ENCODE measurements at regions not wholly inside any gene's neighbourhood (a gene's known extent, or its start where the extent isn't known, plus 50 kb on each side); places are given as distances from the start of the nearest gene placed in this dataset.
"Not testable (repeated sequence)": the region's sequence is repeated elsewhere in the genome, so short reads cannot be mapped to it uniquely, and the experiment has no call there.

- DNase-seq (ENCODE audit: low read depth, low spot score) = no peak
These were observed 250.9 kb downstream of the C12orf75 start for GRCh38 chr12:105581420-105581819.

GRCh38 chr12:105585107-105585506 lies 254.6 kb downstream of the C12orf75 start:
- DNase-seq (ENCODE audit: low read depth, low spot score) = no peak

- no peak for DNase-seq (ENCODE audit: low read depth, low spot score)
These were observed 256.7 kb downstream of the C12orf75 start for GRCh38 chr12:105587237-105587636.

- DNase-seq (ENCODE audit: low read depth, low spot score) = no peak
These were observed 257.6 kb downstream of the C12orf75 start for GRCh38 chr12:105588106-105588505.

DNA sequence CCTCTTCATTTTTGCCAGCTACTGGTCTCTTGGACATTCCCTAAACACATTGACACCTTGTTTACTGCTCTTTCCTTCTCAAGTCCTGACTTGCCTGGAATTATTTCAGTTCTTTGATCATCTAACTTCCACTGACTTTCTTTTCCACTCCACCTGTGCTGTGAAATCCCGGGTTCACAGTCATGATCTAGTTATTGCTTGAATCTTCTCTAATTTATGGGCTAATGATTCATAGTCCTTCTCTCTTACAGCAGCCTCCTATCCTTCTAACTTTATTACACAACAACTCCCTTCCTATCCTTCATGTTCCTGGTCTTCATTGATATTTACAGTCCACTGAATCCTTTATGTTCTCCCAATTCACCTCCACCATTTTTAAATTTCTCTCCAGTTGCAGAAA lies 260.1 kb downstream of the C12orf75 start:
- DNase-seq (ENCODE audit: low read depth, low spot score) = no peak

- DNase-seq (ENCODE audit: low read depth, low spot score) = no peak
These were observed 264.9 kb downstream of the C12orf75 start for GRCh38 chr12:105595440-105595839.

- DNase-seq (ENCODE audit: low read depth, low spot score) = no peak
These were observed 266.2 kb downstream of the C12orf75 start for GRCh38 chr12:105596731-105597130.

- DNase-seq (ENCODE audit: low read depth, low spot score) = no peak
These were observed 267.5 kb downstream of the C12orf75 start for GRCh38 chr12:105598031-105598430.

GRCh38 chr12:105600911-105601545 lies 270.5 kb downstream of the C12orf75 start:
- DNase-seq (ENCODE audit: low read depth, low spot score) = no peak

DNA sequence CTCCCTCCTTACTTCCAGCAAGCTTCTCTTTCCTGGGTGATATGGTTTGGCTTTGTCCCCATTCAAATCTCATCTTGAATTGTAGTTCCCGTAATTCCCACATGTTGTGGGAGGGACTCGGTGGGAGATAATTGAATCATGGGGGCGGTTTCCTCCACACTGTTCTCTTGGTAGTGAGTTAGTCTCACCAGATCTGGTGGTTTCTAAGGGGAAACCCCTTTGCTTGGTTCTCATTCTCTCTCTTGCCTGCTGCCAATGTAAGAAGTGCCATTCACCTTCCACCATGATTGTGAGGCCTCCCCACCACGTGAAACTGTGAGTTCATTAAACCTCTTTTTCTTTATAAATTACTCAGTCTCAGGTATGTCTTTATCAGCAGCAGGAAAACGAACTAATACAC lies 271.8 kb downstream of the C12orf75 start:
- not testable (repeated sequence) for DNase-seq (ENCODE audit: low read depth, low spot score)

DNA sequence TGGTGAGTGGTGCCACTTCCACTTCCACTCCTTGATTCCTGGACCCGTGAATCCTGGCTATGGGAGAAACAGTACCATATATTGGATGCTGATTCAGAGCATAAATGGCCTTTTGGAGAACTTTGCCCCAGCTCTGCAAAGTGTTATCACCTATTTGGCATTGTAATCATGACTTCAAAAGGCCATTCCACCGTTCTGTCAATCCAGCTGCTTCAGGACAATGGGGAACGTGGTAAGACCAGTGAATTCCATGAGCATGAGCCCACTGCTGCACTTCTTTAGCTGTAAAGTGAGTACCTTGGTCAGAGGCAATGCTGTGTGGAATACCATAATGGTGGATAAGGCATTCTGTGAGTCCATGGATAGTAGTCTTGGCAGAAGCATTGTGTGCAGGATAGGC lies 273.8 kb downstream of the C12orf75 start:
- not testable (repeated sequence) for DNase-seq (ENCODE audit: low read depth, low spot score)

DNA sequence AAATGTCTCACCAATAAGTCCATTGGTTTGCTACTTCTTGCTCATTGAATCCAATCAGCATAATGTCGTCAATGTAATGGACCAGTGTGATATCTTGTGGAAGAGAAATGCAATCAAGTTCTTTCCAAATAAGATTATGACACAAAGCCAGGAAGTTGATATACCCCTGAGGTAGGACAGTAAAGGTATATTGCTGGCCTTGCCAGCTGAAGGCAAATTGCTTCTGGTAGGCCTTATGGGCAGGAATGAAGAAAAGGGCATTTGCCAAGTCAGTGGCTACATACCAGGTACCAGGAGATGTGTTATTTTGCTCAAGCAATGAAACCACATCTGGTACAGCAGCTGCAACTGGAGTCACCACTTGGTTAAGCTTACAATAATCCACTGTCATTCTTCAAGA lies 276.1 kb downstream of the C12orf75 start:
- DNase-seq (ENCODE audit: low read depth, low spot score) = not testable (repeated sequence)

DNA sequence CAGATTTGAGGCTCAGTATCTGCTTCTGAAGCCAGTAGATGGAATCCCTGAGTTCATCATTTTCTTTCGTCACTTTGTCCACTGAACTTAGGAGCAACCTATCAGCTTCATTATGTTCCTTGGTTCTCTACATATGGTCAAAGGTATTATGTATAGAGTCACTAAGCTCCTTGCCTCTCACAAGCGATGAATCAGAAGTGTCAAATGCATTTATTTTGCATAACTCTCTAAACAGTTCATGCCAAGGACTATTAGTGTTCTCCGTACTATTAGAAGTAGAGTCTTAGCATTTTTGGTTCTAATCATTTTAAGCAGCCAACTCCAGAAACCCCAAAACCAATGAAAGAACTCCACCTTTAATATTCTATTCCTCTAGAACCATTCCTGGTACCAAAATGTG lies 278.5 kb downstream of the C12orf75 start:
- not testable (repeated sequence) for DNase-seq (ENCODE audit: low read depth, low spot score)

- DNase-seq (ENCODE audit: low read depth, low spot score) = no peak
These were observed 280.0 kb downstream of the C12orf75 start for GRCh38 chr12:105610459-105610858.

DNA sequence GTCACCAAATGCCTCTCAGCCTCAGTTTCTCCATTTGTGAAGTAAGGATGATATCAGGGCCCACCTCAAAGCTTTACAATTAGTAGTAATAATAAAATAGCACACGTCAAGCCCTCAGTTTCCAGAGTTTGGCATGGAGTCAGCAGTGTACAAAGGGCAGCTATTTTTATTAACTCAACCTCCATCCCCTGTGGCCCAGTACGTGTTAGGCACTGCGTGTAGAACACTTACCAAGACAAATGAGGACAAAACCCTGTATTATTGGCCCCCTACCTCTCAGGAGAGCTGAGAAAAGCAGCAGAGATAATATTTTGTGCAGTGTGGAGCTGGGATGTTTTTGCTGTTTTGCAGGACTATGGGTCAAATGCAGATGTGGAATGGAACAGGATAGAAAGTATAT lies 280.8 kb downstream of the C12orf75 start:
- DNase-seq (ENCODE audit: low read depth, low spot score) = no peak

DNA sequence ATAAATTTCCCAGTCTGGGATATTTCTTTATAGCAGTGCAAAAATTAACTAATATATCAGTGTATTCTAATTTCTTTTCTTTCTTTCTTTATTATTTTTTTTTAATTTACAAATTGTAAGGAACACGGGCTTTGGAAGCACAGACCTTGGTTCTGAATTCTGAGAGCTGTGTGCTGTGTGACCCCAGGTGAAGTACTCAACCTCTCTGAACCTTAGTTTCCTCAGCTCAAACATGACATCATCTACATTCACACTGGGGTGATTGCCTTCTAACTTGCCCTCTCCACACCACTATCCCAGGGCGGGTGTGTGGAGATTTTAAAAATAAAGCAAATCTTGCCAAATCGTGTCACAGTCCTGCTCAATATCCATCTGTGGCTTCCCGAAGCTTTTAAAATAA lies 282.8 kb downstream of the C12orf75 start:
- DNase-seq (ENCODE audit: low read depth, low spot score) = no peak

- no peak for DNase-seq (ENCODE audit: low read depth, low spot score)
These were observed 283.4 kb downstream of the C12orf75 start for GRCh38 chr12:105613887-105614286.

GRCh38 chr12:105616971-105617540 lies 286.6 kb downstream of the C12orf75 start:
- no peak for DNase-seq (ENCODE audit: low read depth, low spot score)

DNA sequence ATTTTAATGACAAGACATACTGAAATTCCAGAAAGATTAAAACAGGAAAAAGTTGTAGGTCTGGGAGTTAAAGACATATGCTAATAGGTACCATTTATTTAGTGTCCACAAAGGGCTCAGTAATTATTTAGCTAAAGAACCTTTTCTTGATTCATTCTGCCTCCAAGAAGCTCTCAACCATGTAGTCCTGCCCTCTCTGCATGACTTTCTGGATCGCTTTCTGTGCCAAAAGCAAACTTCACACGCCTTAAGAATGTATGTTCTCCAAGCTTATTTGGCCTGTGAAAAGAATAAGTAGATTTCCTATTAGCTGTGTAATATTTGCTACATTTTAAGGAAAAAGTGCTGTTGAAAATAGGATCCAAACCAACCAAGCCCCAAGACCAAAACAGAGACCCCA lies 291.7 kb downstream of the C12orf75 start:
- DNase-seq (ENCODE audit: low read depth, low spot score) = no peak

- no peak for DNase-seq (ENCODE audit: low read depth, low spot score)
These were observed 292.6 kb downstream of the C12orf75 start for GRCh38 chr12:105622846-105623736.

DNA sequence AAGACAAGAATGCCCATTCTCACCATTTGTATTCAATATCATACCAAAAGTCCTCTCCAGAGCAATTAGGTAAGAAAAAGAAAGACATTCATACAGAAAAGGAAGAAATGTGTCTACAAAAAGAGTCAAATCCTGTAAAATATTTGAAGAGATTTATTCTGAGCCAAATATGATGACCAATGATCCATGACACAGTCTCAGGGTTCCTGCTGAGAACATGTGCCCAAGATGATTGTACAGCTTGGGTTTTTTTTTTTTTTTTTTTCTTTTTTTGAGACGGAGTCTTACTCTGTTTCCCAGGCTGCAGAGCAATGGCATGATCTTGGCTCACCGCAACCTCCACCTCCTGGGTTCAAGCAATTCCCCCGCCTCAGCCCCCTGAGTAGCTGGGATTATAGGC lies 296.2 kb downstream of the C12orf75 start:
- no peak for DNase-seq (ENCODE audit: low read depth, low spot score)

GRCh38 chr12:105637470-105637869 lies 307.0 kb downstream of the C12orf75 start:
- DNase-seq (ENCODE audit: low read depth, low spot score) = no peak

DNA sequence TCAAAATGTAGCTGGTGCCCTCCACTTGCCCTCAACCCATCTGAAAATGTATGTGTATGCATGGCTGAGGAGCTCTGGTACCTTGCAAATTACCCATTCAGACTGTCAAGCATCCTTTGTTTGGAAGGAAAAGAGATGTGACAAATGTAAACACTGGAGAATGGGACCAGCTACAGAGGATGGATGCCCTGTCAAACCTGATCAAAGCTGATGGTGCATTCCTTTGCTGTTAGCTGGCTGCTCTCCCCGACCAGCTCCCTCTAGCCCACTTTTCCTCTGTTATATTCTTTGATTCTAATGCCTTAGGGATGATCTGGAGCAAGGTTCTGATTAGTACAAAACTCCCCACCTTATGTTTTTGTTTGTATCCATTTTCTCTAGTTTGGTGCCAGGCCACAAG lies 310.3 kb downstream of the C12orf75 start:
- DNase-seq (ENCODE audit: low read depth, low spot score) = no peak
